GM19452 (cell line): ENCODE measurements at regions not wholly inside any gene's neighbourhood (a gene's known extent, or its start where the extent isn't known, plus 50 kb on each side); places are given as distances from the start of the nearest gene placed in this dataset.
"Not testable (repeated sequence)": the region's sequence is repeated elsewhere in the genome, so short reads cannot be mapped to it uniquely, and the experiment has no call there.

Source experiments
- ATAC-seq: cut with Tn5 transposase; IDR thresholded peaks from one replicate; pipeline ENCODE4 v1.9.1; 2021; ENCODE audit not compliant: unreplicated experiment

- ATAC-seq: no peak
Observed at GRCh38 chr13:50720861-50721671, 122.4 kb downstream of the DLEU7 start.

- no peak for ATAC-seq
Observed at GRCh38 chr13:50721672-50721992, 121.9 kb downstream of the DLEU7 start.

- ATAC-seq: no peak
Observed at GRCh38 chr13:50722440-50723125, 120.9 kb downstream of the DLEU7 start.

- ATAC-seq: no peak
Observed at GRCh38 chr13:50724438-50724837, 119.1 kb downstream of the DLEU7 start.

GRCh38 chr13:50724913-50725312, 118.6 kb downstream of the DLEU7 start:
- no peak for ATAC-seq

- no peak for ATAC-seq
Observed at GRCh38 chr13:50726164-50726563, 117.3 kb downstream of the DLEU7 start.

- ATAC-seq: no peak
Observed at GRCh38 chr13:50729177-50729576, 114.3 kb downstream of the DLEU7 start.

GRCh38 chr13:50730496-50731351, 112.8 kb downstream of the DLEU7 start:
- ATAC-seq: no peak

GRCh38 chr13:50731400-50731799, 112.1 kb downstream of the DLEU7 start:
- no peak for ATAC-seq

- no peak for ATAC-seq
Observed at GRCh38 chr13:50732712-50733111, 110.8 kb downstream of the DLEU7 start.

- ATAC-seq: no peak
Observed at GRCh38 chr13:50733392-50733791, 110.1 kb downstream of the DLEU7 start.

- ATAC-seq: no peak
Observed at GRCh38 chr13:50735071-50735470, 108.4 kb downstream of the DLEU7 start.

GRCh38 chr13:50740052-50740741, 103.3 kb downstream of the DLEU7 start:
- no peak for ATAC-seq

GRCh38 chr13:50742353-50742752, 101.1 kb downstream of the DLEU7 start:
- ATAC-seq: no peak

- no peak for ATAC-seq
Observed at GRCh38 chr13:50742968-50743367, 100.5 kb downstream of the DLEU7 start.

- ATAC-seq: no peak
Observed at GRCh38 chr13:50744116-50744660, 99.3 kb downstream of the DLEU7 start.

- ATAC-seq: no peak
Observed at GRCh38 chr13:50745542-50746115, 97.9 kb downstream of the DLEU7 start.

- no peak for ATAC-seq
Observed at GRCh38 chr13:50747737-50748350, 95.6 kb downstream of the DLEU7 start.

GRCh38 chr13:50753221-50753620, 90.3 kb downstream of the DLEU7 start:
- ATAC-seq: not testable (repeated sequence)
